ENCODE measurements at regions not wholly inside any gene's neighbourhood (a gene's known extent, or its start where the extent isn't known, plus 50 kb on each side); places are given as distances from the start of the nearest gene placed in this dataset.
"Not testable (repeated sequence)": the region's sequence is repeated elsewhere in the genome, so short reads cannot be mapped to it uniquely, and the experiment has no call there.

- no peak for DNase-seq (ENCODE audit: low read depth, low spot score)
- no peak for TF ChIP-seq CTCF (conservative IDR thresholded peaks at IDR 0.05)
- Mint-ChIP-seq H3K9me3 (peaks cover 4% of the 10 kb centered on the region), H3K27me3 (ENCODE audit: low read depth) (no peaks in the 10 kb centered on the region), H3K36me3 (ENCODE audit: low read depth) (no peaks in the 10 kb centered on the region), H3K4me1 (no peaks in the 10 kb centered on the region), H3K27ac (ENCODE audit: unreplicated experiment) (no peak overlapping the region), H3K4me3 (no peak overlapping the region)
These were observed 485.8 kb upstream of the PTCHD4 start for GRCh38 chr6:48596830-48597229.

DNA sequence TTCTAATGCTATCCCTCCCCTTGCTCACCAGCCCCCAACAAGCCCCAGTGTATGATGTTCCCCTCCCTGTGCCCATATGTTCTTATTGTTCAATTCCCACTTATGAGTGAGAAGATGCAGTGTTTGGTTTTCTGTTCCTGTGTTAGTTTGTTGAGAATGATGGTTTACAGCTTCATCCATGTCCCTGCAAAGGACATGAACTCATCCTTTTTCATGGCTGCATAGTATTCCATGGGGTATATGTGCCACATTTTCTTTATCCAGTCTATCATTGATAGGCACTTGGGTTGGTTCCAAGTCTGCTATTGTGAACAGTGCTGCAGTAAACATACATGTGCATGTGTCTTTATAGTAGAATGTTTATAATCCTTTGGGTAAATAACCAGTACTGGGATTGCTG is 480.2 kb upstream of the PTCHD4 start:
- H3K4me3 Mint-ChIP-seq; H3K27me3 Mint-ChIP-seq (ENCODE audit: low read depth); H3K9me3 Mint-ChIP-seq; H3K36me3 Mint-ChIP-seq (ENCODE audit: low read depth); H3K27ac Mint-ChIP-seq (ENCODE audit: unreplicated experiment); H3K4me1 Mint-ChIP-seq; DNase-seq (ENCODE audit: low read depth, low spot score): not testable (repeated sequence)

DNA sequence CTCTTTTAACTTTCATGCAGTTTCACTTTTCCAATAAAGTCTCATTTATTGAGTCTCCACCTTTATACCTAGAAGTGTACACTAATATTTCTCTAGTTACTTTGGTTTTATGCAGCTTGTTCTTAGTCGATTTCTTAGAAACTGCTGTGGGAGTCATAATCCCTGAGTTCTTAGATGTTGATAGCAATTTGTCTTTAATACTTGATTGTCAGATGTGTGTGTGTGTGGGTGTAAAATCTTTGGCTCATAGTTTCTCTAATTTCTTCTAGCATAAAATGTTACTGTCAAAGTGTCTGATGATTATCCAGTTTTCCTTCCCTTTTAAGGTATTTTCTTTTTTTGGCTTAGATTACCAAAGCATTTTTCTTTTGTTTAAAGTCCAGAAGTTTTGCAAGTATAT is 473.8 kb upstream of the PTCHD4 start:
- DNase-seq (ENCODE audit: low read depth, low spot score), result no peak
- no peaks in the 10 kb centered on the region for H3K27me3 Mint-ChIP-seq (ENCODE audit: low read depth)
- no peak for TF ChIP-seq CTCF (conservative IDR thresholded peaks at IDR 0.05)
- no peaks in the 10 kb centered on the region for H3K36me3 Mint-ChIP-seq (ENCODE audit: low read depth)
- no peak overlapping the region for H3K27ac Mint-ChIP-seq (ENCODE audit: unreplicated experiment)
- H3K4me1 Mint-ChIP-seq, result no peaks in the 10 kb centered on the region
- H3K4me3 Mint-ChIP-seq, result no peak overlapping the region
- H3K9me3 Mint-ChIP-seq, result no peaks in the 10 kb centered on the region

DNA sequence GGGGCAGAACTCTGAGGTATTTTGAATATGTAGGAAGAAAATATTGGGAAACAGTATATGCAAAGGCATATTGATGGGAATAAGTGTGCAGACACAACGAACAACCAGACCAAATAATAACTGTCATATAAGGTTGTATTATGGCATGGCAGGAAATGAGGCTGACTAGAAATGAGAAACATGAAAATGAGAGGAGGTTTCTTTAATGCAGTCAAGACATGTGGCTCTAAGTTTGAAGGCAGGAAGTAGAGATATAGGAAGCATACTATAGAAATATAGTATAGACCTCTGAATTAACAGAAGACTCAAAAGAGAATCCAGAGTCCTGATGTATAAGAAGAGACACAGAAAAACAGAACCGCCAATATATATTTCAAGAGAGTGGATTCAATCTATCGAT is 459.7 kb upstream of the PTCHD4 start:
- Mint-ChIP-seq H3K27me3 (ENCODE audit: low read depth) (no peaks in the 10 kb centered on the region), H3K36me3 (ENCODE audit: low read depth) (no peaks in the 10 kb centered on the region), H3K4me3 (no peak overlapping the region), H3K9me3 (peaks cover 3% of the 10 kb centered on the region), H3K4me1 (peaks cover 9% of the 10 kb centered on the region), H3K27ac (ENCODE audit: unreplicated experiment) (no peak overlapping the region)
- DNase-seq (ENCODE audit: low read depth, low spot score), result no peak
- no peak for TF ChIP-seq CTCF (conservative IDR thresholded peaks at IDR 0.05)

DNA sequence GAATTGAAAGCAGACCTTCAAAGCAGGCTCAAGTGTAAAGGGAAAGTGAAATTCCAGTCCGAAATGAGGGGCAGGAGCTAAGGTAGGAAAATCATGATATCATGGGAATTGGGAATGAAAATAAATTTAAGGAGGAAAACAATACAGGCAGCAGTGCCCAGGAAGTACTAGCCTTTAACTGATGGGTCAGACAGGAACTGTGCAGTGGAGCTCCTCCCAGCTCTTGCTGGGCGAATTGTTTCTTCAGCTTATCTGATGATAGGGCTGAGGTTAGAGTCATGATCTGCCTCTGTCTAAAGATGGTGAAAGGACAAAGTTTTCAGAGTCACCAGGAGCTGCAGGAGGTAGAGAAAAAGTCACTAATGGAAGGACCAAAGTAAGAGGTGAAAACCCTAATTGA is 457.9 kb upstream of the PTCHD4 start:
- DNase-seq (ENCODE audit: low read depth, low spot score), result no peak
- Mint-ChIP-seq H3K27ac (ENCODE audit: unreplicated experiment) (no peak overlapping the region), H3K9me3 (peaks cover 5% of the 10 kb centered on the region), H3K4me3 (no peak overlapping the region), H3K4me1 (peaks cover 22% of the 10 kb centered on the region), H3K27me3 (ENCODE audit: low read depth) (no peaks in the 10 kb centered on the region), H3K36me3 (ENCODE audit: low read depth) (no peaks in the 10 kb centered on the region)
- no peak for TF ChIP-seq CTCF (conservative IDR thresholded peaks at IDR 0.05)

DNA sequence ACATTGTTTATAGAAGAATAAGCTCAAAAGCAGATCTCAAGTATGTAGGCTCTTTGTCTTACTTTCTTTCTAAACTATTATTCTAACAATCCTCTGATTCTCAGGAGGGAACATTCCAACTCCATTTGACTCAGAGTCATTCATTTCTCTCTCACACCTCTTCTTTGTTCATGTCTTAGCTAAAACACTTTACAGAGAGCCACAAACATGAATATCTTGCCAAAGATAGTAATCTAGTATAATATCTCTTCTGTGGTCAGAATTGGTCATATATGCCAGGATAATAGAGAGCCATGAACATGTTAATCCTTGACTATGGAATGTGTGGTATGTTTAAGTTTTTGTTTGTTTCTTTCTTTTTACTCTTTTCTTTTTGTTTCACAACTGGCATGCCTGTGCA is 456.0 kb upstream of the PTCHD4 start:
- no peak for DNase-seq (ENCODE audit: low read depth, low spot score)
- H3K9me3 Mint-ChIP-seq, result peaks cover 5% of the 10 kb centered on the region
- no peaks in the 10 kb centered on the region for H3K27me3 Mint-ChIP-seq (ENCODE audit: low read depth)
- no peak overlapping the region for H3K4me3 Mint-ChIP-seq
- H3K4me1 Mint-ChIP-seq, result peaks cover 28% of the 10 kb centered on the region
- no peaks in the 10 kb centered on the region for H3K36me3 Mint-ChIP-seq (ENCODE audit: low read depth)
- TF ChIP-seq CTCF (conservative IDR thresholded peaks at IDR 0.05), result no peak
- no peak overlapping the region for H3K27ac Mint-ChIP-seq (ENCODE audit: unreplicated experiment)

Data from neural crest cell (in vitro differentiated cells).